Putamen (tissue), 1 donor: ENCODE measurements at regions not wholly inside any gene's neighbourhood (a gene's known extent, or its start where the extent isn't known, plus 50 kb on each side); places are given as distances from the start of the nearest gene placed in this dataset.
"Not testable (repeated sequence)": the region's sequence is repeated elsewhere in the genome, so short reads cannot be mapped to it uniquely, and the experiment has no call there.

Source experiments
- DNase-seq: peaks from one replicate; pipeline ENCODE4 v3.0.0-alpha.2; 2016; ENCODE audit warnings: low spot score

- DNase-seq: not testable (repeated sequence)
These were observed 51.0 kb upstream of the CDYL start for GRCh38 chr6:4725136-4725760.

DNA sequence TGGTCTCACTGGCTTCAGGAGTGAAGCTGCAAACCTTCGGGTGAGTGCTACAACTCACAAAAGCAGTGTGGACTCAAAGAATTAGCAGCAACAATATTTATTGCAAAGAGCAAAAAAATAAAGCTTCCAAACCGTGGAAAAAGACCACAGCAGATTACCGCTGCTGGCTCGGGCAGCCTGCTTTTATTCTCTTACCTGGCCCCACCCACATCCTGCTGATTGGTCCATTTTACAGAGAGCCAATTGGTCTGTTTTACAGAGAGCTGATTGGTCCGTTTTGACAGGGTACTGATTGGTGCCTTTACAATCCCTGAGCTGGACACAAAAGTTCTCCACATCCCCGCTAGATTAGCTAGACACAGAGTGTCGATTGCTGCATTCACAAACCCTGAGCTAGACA lies 51.5 kb upstream of the CDYL start:
- DNase-seq: not testable (repeated sequence)

GRCh38 chr6:4723383-4723782 lies 52.8 kb upstream of the CDYL start:
- no peak for DNase-seq

- DNase-seq: not testable (repeated sequence)
These were observed 54.8 kb upstream of the CDYL start for GRCh38 chr6:4721368-4721767.

DNA sequence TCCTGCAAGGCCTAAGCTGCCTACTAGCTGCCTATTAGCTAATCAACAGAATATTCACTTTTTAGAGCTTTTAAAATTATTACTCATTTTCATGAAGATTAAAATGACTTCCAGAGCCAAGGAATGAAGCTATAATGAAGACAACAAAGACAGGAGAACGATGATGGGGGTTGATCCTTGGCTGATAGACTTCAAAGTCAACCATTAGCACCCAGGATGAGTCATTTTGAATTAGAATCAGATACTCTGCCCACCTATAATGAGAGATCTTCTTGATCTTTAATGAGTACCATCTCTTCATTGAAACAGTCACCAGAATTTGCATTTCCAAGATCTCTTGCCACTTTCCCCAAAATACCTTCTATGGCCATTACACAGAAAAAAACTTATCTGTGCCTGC lies 56.7 kb upstream of the CDYL start:
- DNase-seq: no peak

DNA sequence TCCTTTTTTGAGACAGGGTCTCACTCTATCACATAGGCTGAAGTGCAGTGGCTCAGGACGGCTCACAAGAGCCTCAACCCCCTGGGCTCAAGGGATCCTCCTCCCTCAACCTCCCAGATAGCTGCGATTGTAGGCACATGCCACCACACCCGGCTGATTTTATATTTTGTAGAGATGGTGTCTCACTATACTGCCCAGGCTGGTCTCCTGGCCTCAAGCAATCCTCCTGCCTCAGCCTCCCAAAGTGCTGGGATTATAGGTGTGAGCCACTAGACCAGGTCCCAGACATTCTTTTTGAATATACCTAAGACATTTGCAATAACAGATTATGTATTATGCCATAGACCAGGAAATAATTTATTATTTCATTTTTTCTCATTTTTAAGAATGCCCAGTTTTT lies 58.3 kb upstream of the CDYL start:
- DNase-seq: no peak

- DNase-seq: no peak
These were observed 59.1 kb upstream of the CDYL start for GRCh38 chr6:4717124-4717523.

GRCh38 chr6:4714961-4715501 lies 61.2 kb upstream of the CDYL start:
- no peak for DNase-seq

DNA sequence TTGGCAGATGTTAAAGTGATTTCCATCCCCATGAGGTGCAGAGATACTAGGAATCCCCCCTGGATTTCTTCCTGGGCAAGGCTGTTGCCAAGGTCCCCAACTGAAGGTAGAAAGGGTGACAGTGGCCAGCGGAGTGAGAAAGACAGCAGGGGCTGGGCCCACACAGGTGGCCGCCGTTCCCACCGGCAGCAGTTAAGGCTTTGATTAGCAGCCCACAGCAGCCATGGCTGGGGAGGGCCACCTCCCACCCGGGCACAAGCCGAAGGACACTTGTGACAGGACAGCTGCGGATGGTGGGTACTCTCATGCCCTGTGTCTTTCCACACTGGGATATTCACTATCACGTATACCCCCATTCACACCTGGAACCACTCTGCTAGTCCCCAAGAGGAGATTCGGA lies 63.9 kb upstream of the CDYL start:
- no peak for DNase-seq

DNA sequence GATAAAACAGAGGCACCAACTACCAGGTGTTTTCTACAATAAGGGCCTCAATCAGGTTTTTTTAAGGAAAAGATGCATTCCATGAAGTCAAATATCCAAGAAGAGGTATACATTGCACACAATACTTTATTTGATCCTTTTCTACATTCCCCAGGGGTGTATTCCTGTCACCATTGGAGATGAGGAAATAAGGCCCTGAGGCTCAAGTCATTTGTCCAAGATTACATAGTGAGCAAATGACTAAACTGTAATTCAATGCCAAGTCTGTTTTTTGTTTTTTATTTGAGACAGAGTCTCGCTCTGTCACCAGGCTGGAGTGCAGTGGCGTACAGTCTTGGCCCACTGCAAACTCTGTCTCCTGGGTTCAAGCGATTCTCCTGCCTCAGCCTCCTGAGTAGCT lies 69.2 kb upstream of the CDYL start:
- no peak for DNase-seq

- DNase-seq: no peak
These were observed 70.4 kb upstream of the CDYL start for GRCh38 chr6:4705809-4706208.

GRCh38 chr6:4703382-4703781 lies 72.8 kb upstream of the CDYL start:
- DNase-seq: no peak

DNA sequence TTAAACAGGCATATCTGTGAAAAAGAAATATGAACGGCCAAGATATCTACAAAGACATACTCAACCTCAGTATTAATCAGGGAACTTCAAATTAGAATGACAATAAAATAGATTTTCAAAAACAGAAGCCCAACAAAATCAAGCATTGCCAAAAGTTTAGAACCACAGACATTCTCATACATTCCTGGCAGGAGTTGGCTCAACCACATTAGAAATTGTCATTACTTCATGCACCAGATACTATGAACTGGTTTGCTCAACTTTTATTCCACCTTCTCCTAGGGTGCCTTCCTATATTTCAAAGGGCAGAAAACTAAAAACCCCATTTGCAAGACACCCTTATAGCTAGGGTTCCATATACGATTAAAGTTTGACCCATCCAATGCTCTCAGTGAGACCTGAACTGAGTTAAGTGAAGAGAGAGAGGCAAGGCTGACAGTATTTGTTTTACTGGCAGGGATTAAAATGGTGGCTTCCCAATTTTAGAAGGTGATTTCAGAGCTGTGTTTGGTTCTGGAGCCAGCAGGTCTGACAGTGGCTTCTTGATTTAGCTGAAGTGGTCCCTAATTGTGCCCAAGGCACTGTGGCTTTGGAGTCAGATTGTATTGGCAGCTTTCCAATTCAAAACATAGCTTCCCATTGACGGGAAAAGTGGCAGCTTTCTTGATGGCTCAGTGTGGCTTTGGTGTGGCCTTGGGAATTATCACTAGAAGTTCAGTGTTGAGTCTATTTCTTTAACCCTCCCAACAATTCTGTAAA lies 77.1 kb upstream of the CDYL start:
- DNase-seq: no peak

DNA sequence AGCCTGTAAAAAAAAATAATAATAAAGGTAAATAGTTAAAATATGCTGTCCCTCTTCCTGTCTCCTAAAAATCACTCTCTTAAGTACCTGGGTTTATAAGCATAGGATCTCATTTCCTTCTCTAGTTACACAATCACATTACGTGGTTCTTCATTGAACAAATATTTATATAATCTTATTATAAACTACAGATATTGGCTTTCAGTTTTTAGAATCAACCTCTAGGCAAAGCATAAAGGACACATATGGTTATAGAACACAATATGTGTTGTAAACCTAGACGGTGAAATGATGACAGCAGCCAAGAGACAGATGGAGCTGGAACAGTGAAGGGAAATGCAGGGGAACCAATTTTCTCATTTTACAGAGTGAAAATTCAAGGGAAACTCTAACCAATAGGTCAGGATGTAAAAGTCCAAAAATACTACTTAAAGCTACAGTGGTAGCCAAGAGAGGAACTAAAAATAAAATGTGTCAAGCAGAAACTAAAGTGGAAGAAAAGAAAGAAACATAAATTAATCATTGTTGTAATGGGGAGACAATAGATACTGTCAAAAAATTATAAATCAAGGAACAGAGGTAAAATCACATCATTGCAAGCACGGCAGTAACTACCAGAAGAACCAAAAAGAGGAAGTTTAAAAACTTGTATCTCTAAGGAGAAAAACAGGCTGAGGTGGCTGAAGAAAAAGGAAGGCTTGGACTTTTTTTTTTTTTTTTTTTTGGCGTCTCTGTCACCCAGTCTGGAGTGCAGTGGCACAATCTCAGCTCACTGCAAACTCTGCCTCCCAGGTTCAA lies 82.8 kb upstream of the CDYL start:
- no peak for DNase-seq

DNA sequence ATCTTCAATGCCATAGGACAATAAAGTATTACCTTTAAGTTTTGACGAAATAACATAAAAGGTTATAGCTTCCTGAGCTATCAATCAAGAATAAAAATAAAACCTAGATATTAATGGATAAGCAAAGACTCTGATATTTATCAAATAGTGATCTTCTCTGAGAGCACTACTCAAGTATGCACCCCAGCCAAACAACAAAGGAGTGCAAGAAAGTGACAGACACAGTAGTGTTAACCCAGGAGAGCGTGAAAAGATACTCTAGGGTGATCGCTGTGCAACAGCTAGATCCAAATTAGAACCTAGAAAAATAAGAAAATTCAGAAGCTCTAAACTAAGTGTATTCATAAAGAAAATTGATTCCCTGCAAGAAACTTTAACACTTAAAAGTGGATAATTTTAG lies 83.5 kb upstream of the CDYL start:
- DNase-seq: no peak

GRCh38 chr6:4687989-4688947 lies 87.9 kb upstream of the CDYL start:
- DNase-seq: no peak

DNA sequence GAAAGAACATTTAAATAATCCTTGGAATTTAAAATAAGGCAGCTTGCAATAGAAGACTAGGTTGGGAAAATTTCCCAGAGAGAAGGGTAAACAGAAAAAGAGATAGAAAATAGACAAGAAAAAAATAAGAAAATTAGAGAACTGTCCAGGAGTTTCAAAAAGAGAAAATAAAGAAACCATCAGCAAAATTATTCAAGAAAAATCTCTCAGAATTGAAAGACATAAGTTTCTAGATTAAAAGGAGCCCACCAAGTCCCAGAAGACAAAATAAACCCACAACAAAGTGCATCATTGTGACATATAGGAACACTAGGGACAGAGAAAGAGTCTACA lies 88.6 kb upstream of the CDYL start:
- no peak for DNase-seq

- DNase-seq: no peak
These were observed 93.6 kb upstream of the CDYL start for GRCh38 chr6:4682431-4683097.

- no peak for DNase-seq
These were observed 97.5 kb upstream of the CDYL start for GRCh38 chr6:4678506-4679300.

DNA sequence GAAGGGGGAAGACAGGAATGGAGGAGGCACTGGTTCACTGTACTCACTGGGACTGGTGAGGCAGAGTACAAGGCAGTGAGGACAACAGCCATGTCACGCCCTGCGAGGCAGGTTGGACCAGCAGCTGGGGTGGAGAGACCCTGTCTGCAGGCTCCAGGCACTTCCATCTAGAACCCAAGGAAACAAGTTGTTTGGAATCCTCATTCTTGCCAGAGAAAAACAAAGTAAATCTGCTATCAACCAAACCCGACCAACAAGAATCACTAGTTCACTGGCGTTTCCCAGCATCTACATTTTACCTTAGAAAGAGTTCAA lies 98.5 kb upstream of the CDYL start:
- no peak for DNase-seq
